ENCODE measurements at regions not wholly inside any gene's neighbourhood (a gene's known extent, or its start where the extent isn't known, plus 50 kb on each side); places are given as distances from the start of the nearest gene placed in this dataset.

GRCh38 chr16:87221633-87222032 lies 95.6 kb downstream of the C16orf95 start:
- DNase-seq, result no peak

- no peak for DNase-seq
These were observed 94.9 kb downstream of the C16orf95 start for GRCh38 chr16:87222335-87222734.

GRCh38 chr16:87223656-87224248 lies 93.4 kb downstream of the C16orf95 start:
- no peak for DNase-seq

- DNase-seq, result no peak
These were observed 90.3 kb downstream of the C16orf95 start for GRCh38 chr16:87226926-87227295.

GRCh38 chr16:87227296-87227951 lies 89.8 kb downstream of the C16orf95 start:
- no peak for DNase-seq

- DNase-seq, result no peak
These were observed 88.8 kb downstream of the C16orf95 start for GRCh38 chr16:87228363-87228762.

GRCh38 chr16:87229230-87230188 lies 87.7 kb downstream of the C16orf95 start:
- DNase-seq, result no peak

- DNase-seq, result no peak
These were observed 86.6 kb downstream of the C16orf95 start for GRCh38 chr16:87230571-87230970.

- no peak for DNase-seq
These were observed 85.9 kb downstream of the C16orf95 start for GRCh38 chr16:87231295-87231694.

- DNase-seq, result no peak
These were observed 85.3 kb downstream of the C16orf95 start for GRCh38 chr16:87231911-87232310.

- DNase-seq, result no peak
These were observed 83.3 kb downstream of the C16orf95 start for GRCh38 chr16:87233928-87234327.

GRCh38 chr16:87234601-87235000 lies 82.6 kb downstream of the C16orf95 start:
- no peak for DNase-seq

GRCh38 chr16:87235810-87236515 lies 81.2 kb downstream of the C16orf95 start:
- DNase-seq, result peak; percentile 44

- DNase-seq, result no peak
These were observed 80.6 kb downstream of the C16orf95 start for GRCh38 chr16:87236516-87237115.

- DNase-seq, result no peak
These were observed 78.9 kb downstream of the C16orf95 start for GRCh38 chr16:87238361-87238715.

GRCh38 chr16:87239545-87239944 lies 77.6 kb downstream of the C16orf95 start:
- DNase-seq, result no peak

GRCh38 chr16:87240211-87241136 lies 76.7 kb downstream of the C16orf95 start:
- no peak for DNase-seq

- DNase-seq, result no peak
These were observed 75.9 kb downstream of the C16orf95 start for GRCh38 chr16:87241137-87241771.

- no peak for DNase-seq
These were observed 73.7 kb downstream of the C16orf95 start for GRCh38 chr16:87243478-87243877.

- DNase-seq, result no peak
These were observed 72.5 kb downstream of the C16orf95 start for GRCh38 chr16:87244636-87245197.

- no peak for DNase-seq
These were observed 71.7 kb downstream of the C16orf95 start for GRCh38 chr16:87245511-87245910.

Data from GF-D8 (cell line).